NCI-H524 treated with DMSO at 0.1 percent for 48 hours (cell line): ENCODE measurements at regions not wholly inside any gene's neighbourhood (a gene's known extent, or its start where the extent isn't known, plus 50 kb on each side); places are given as distances from the start of the nearest gene placed in this dataset.

Experiments
- DNase-seq: peaks from one replicate; lab custom pipeline; 2025; lab: John Stamatoyannopoulos, UW

DNA sequence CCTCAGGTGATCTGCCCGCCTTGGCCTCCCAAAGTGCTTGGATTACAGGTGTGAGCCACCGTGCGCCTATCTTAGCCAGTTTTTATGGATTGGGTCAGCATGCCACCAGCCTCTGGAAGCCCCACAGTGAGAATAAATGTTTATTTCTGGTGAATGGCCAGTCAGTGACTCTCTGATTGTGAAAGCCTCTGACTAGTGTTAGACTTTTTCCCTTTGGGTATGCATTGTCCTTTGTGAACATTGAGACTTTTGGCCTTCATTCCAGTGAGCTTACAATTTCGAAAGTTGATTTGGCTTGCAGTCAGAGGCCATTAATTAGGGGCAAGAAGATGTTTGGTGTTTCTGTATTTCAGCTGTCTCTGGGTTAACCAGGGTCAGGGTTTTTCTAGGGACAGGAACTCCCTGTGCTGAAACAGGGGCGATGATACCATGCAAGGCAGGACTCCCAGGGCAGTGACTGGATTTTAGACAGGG is 274.5 kb upstream of the C2CD4B start:
- no peak for DNase-seq

DNA sequence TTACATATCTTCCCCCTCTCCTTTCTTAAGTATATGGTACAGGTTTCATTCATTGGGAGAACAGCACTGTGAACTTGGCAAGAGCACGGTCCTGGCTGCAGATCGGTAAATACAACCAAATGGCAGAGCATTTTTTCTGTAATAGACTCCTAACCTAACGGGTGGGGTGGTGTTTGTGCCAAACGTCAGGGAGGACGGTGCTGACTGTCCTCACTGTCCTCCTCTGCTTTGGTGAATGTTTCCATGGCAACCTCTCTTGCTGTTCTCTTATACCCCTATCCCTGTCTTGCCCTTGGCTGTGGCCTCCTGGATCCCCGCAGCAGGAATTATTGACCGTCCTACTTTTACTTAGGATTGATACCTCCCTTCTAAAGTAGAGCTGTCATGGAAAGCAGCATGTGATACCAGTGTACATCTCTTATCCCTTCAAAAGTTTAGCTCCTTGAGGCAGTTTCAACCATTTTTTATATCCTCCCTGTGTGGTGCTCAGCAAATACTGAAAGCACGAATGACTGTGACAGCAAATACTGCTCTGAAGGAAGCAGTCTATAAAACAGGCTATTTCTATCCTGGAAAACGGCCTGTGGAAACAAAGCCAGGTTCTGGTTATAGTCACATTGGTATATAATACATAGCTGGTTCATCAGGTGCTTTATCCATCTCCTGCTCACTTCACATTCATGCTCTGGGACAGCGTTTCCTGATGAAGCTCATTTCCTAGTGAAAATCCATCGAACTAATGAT is 275.4 kb upstream of the C2CD4B start:
- no peak for DNase-seq

DNA sequence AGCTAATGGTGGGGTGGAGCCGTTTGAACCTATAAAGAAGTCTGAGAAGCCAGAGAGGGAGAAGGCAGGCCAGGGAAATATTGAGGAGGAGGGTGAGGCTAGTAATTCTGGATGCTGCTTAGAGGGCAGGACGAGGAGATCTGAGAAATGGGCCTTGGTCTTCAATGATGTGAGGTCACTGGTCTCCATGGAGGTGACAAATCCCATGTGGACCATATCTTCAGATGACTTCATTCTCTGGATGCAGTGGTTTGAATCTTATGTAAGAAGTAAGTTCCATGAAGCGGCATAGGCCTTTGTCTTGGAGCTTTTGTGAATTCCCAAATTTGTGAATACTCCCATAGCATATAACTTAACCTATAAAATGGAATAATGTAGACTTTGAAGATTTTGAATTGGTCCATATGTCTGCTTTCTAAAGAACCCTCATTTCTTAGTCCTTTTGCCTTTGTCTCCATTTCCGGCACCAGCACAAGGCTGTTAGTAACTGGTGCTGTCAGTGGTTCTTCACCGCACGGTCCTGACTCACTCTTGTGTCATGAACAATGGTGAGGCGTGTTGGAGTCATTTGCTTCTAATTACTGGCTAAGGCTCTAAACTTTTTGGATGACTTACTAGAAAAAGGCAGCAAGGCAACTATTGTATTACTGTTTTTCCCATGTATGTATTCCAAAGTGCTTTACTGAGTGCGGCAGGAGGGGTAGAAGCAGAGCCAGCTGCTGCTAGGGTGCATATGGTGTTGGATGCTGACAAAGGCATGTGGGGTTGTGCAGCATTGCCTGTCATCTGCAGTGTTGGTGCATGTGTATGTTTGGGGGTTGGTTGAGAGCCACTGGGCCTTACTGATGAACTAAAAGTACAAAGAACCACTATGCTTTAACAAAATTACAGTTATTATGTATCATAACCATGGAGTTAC is 279.3 kb upstream of the C2CD4B start:
- no peak for DNase-seq

DNA sequence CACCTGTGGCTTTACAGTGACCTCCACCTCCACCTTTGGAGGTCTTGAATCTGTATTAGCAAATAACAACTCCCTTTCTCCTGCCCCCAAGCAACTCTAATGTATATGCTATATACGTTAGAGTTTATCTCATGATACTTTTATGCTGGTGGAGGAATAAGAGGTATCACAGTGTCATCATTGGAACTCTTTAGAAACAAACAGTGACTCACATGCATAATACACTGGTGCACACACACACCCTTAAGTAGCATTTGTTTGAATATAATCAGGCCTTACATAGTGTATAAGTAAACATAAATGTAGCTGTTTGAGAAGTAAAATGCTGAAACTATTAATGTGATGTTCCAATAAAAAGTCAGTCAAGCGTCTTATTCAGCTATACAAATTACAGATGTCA is 280.2 kb upstream of the C2CD4B start:
- no peak for DNase-seq

DNA sequence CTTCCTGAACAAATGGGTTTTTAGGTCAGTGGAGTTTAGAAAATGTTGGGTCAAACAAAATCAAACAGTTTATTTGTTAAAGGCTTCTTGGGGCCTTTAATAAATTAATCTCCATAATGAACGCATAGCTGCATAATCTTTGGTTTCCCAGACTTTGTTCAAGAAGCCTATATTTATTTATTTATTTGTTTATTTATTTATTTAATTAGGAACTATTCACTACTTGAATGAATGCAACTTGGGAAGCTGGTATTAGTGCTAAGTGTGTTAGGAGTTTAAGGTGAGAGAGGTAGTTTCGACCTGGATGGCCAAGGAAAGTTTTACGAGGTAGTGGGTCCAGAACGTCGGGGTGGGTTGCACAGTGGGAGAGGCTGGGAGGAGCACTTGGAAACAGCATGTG is 281.9 kb upstream of the C2CD4B start:
- no peak for DNase-seq

DNA sequence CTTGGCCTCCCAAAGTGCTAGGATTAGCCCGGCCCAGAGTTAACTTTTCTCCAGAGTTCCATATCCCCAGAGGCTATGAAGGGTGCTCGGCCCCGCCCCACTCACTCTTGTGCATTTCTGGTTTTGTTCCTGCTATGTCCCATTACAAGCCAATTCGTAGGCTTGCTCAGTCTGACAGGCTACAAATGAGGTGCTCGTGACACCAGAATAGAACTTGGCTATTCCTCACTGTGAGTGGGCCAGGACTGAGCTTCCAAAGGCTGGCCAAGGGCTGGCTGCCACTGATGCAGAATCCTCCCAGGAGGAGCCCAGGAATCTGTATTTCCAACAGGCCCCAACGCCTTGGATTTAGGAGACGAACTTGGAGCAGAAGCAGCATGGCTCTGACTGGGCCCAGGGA is 282.7 kb upstream of the C2CD4B start:
- DNase-seq, result no peak

DNA sequence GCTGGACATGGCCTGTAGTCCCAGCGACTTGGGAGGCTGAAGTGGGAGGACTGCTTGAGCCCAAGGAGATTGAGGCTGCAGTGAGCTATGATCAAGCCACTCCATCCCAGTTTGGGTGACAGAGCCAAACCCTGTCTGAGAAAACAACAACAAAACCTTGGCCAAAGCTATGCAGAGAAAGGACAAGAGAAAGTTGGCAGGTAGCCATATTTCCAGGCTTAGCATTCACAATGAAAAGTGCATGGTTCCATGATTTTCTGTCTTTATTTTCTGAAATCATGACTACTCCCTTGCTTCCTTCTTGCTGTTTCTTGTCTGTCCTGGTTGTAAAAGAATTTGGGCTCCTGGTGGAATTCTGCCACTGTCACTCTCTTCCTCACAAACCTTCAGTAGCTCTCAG is 284.6 kb upstream of the C2CD4B start:
- DNase-seq, result no peak

DNA sequence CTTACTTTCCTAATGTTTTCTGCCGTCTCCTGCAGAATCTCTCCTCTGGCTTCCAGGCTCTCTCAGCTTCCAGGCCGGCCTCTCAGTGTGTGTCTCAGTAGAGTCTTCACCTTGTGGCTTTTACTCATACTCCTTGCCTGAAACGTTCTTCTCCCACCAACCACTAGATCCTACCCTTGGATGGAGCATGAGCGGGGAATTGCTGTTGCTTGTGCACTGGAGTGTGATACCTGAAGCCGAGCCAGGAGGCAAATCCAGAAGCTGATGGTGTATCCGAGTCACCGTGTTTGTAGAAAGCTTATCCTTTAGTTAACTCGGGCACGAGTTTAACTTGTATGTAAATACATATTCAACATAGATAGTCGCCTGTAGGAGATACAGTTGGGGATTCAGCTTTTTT is 285.0 kb upstream of the C2CD4B start:
- no peak for DNase-seq

DNA sequence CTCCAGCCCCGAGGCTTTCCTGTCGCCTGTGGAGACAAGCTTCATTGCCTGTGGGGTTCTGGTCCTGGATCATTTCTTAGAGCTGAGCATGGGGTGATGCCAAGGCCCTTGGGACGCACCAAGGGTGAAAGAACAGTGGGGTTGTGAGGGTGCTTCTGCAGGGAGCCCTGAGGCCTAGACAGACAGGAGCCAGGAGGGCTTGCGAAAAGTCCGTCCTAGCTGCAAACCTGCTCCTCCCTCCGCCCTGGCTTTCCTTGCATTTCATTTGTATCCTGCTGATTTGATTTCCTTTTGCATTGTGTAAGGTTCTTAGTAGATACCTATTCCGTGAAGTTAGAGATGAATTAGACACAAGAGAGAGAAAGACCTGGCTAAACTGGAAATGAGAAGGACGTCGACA is 286.9 kb upstream of the C2CD4B start:
- no peak for DNase-seq

DNA sequence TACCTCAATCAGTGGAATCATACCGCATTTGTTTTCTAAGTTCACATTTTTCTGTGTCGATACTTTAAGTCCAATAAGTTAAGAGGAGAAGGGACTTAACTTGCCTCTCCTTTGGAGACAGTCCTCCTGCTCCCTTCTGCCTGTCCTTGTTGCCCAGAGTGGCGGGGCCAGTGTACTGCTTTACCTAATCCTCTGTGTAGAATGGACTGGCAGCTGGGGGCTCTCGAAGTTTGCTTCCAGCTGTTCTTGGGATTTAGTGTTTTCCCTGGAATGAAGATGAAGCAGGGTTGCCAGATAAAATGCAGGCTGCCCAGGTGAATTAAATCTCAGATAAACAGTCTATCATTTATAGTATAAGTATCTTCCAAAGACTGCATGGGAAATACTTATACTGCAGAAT is 287.6 kb upstream of the C2CD4B start:
- DNase-seq, result peak; percentile 79

DNA sequence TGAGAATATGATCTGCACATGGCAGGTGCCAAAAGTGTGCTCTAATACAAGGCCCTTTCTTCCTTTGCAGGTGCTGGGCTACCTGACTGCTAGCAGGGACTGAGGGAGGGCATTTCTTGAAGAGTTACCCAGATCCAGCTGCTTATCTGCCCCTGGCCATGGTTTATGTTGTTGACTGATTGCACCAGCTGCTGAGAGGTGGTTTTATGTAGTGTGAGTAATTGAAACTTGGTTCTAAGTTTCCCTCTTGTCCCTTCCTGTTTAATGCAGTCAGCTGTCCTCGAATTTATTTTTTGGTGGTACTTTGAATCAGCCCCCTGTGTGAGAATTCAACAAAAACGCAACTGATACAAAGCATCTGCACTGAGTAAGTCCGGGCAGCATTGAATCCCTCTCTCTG is 288.3 kb upstream of the C2CD4B start:
- no peak for DNase-seq

DNA sequence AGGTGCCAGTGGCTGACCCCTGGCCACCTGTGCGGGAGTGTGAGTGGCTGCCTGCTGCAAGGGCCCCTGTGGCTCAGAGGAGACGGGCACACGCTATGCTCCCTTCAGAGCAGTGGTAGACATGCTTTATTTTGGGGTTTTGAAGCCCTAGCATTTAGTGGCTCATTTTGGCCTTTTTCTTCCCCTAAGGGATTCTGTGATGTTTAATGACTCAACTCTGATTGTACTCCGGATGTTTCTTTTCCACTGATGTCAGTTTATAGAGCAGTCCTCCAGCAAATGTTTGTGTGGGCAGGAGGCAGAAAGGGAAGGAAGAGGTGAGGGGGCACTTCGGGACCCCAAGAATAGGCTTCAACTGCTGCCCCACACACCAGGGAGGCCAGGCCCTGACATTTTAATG is 288.9 kb upstream of the C2CD4B start:
- no peak for DNase-seq

DNA sequence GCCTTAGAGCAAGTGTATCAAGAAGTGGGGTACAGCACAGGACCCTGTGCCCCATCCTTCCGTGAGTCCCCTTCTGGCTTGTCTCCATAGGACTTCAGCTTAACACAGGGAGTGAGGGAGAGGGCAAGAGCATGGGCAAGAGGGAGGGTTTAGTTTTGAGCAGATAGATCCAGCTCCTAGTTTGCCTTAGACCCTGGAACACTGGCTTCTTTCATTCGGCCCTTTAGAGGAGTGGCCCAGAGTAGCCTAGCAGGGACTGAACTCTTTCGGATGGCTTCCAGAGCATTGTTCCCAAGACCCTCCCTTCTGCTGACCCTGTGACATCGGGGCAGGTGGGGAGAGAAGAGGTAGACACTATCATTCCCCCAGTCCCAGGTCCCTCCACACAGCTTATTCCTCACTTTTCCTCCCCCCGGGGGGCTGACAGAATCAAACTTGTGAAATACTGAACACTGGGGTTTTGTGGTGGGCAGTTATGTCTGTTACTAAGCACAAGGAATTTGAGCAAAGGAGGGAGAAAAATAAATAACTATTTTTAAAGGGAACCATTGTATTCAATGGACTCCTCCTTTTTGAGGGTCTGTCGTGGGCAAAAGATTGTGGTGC is 289.6 kb upstream of the C2CD4B start:
- DNase-seq, result no peak

DNA sequence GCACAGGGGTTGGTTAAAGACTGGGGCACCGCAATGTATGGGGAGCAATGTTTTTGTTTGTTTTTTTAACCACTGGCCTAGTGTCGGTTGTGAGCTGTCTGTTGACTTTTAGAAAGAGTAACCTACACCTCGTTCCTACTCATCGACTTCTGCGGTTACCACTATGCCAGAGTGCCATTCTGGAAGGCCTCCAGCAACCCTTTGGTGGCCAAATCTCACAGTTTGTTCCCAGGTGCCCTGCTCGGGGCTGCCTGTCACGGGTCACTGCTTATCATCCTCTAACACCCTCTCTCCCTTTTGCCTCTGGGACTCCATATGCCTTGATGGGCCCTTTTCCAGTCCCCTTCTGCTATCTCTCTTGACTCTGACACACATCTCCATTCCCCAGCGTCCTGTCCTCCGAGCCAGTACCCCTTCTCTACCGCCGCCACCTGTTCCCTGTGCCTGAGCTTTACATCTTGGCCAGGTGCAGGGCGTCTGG is 290.4 kb upstream of the C2CD4B start:
- DNase-seq, result no peak

DNA sequence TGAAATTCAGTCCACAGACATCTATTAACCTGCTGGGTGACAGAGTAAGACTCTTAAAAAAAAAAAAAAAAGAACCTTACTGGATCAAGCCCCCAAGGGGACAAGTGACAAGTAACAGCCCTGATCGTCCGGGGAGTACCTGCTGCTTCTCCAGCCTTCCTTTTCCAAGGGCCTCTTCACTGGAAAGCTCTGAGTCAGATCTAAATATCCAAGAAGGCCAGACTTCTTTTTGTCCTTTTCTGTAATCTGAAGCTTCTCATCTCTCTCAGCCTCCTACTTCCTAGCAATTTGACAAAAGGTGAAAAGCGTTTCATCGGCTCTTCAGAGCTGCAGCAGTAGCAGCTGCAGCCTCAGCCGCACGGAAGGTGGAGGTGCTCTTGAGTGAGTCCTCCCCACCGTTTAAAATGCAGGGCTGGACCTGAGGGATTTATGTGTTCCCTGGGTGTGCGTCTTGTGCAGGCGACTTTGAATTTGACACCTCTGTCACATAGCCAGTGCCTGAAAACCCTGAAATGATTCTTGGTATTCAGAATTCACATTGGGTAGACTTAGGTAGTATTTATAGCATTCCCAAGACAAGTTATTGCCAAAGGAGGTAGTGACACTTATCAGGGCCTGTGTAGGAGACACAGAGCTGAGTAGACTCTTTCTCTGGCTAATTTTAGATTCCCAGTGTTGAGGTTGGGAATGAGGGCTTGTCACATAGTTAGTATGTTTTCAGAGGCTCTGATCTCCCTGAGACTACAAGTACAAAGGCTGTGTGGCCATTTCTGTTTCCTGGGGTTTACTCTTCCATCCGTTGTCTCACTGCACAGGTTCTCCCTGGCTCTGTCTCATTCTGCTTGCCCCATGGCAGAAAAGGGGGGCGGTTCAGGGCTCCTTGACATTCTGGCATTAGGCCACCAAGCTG is 291.2 kb upstream of the C2CD4B start:
- no peak for DNase-seq

DNA sequence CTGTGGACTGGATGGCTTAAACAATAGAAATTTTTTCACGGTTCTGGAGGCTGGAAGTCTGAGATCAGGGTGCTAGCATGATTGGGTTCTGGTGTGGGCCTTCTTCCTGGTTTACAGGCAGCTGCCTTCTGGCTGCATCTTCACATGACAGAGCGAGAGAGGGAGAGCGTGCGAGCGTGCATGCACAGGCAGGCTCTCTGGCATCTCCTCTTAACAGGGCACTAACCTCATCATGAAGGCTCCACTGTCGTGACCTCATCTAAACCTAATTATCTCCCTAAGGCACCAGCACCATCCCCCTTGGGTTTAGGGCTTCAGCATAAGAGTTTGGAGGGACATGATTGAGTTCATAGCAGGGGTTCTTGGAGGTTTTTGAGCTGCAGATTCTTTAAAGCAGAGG is 292.0 kb upstream of the C2CD4B start:
- no peak for DNase-seq

DNA sequence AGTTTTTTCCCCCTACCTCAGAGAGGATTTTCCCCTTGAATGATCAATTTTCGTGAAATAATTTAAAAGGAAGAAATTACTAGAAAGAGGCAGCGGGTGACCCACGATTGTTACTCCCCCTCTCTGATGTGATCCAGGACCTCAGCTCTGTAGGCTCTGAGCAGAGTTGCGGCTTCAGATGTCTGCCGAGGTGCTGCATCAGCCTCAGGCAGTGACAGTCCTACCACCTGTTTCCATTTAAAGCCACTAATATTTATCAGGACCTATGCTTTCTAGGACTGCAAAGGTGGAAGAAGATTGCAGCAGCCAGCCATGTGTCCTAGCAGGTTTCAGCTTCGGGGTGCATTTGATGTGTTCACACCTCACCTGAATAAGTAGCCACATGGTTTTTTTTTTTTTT is 294.8 kb upstream of the C2CD4B start:
- DNase-seq, result no peak

DNA sequence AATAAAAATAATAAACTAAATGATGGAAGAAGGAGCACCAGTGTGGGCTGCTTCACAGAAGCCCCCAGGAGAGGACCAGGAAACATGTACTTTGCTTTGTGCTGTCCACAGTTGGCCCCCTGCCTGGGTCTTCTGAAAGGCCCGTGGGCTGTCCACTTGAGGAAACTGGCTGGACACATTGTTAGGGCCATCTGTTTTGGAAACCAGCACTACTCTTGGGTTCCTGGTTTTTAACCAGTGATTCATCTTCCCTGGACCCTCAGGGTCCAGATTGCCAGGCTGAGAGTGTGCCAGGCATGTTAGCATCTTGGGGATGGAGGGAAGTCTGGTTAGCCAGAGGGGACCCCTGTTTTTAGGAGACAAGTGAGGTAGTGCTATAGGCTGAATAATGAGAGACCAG is 297.2 kb upstream of the C2CD4B start:
- no peak for DNase-seq

DNA sequence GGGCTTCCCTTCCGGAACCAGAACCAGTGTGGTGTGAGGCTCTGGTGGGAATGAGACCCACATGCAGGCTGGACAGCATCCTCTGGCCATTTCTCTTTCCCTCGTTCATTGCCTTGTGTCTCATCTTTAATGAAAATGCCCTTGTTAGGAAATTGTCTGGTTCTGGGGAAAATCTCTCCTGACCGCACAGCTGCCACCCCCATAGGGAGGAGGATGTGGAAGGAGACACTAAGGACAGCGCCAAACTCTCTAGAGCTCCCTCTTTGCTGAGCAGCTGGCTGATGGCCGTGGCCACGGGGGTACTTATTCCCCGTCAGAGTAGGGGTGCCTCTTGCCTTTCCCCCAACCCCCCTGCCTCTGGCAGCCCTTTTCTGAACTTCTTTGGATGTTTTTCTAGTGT is 297.6 kb upstream of the C2CD4B start:
- no peak for DNase-seq

DNA sequence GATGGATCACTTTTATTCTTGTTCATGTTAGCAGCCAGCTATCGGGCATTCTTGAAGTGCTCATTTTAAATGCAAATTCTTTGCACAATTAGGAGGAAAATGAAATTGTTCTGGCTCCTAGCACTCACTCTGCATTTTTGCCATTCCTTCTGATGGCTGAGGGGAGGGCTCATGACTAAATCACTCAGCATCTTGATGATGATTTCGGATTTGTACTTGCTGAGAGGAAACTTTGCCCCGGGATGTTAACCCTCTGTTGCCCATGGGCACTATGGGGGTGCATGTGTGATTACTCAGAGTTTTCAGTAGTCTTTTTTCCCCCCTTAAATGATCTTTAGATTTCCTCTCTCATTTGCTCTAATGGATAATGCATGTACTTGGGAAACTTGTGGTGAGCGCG is 299.6 kb upstream of the C2CD4B start:
- no peak for DNase-seq

DNA sequence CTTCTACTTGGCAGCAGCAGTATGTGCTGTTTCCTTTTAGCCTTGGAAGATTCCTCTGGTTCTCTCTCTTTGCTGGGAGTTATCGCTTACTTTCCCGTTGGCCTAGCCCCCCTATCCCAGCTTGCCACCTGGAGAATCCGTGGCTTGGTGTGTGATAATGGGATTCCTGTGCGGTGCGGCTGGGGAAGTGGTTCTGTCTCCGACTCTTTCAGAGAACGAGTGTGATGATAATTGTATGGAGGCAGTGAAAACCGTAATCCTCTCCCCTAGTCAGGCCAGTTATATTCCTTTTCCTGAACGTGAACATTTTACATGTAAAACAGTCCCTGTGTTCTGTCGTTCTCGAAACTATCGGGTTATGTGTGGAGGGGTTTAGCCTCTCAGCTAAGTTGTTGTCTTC is 300.1 kb upstream of the C2CD4B start:
- no peak for DNase-seq

DNA sequence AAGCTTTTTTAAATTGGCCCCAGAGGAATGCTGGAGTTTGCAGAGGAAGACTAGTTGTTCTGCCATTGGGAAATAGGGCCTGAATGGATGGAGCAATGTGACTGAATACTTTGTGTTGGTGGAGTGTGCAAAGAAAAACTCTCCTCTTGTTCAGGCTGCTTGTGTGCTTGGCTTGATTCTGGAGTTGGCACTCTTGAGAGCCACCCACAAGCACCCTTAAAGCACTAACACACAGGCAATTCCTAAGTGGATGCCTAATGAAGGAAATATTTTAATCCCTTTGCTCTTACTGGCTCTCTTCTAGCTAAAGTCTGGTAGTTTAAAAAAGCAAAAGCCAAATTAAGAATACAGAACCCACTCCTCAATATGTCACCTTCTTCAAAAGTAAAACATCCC is 304.4 kb upstream of the C2CD4B start:
- DNase-seq, result peak; percentile 2
